HEK293 (cell line): ENCODE measurements at regions not wholly inside any gene's neighbourhood (a gene's known extent, or its start where the extent isn't known, plus 50 kb on each side); places are given as distances from the start of the nearest gene placed in this dataset.

Source experiments
- CTCF ChIA-PET: fragments of 350-600 bp; formaldehyde crosslinking; extraction: SDS; loops from one replicate; lab custom pipeline; 2021; ENCODE audit warnings: antibody characterized with exemption; lab: Yijun Ruan, JAX
- POLR2A ChIA-PET: fragments of 300-600 bp; formaldehyde crosslinking; extraction: SDS; loops from one replicate; lab custom pipeline; 2020; ENCODE audit warnings: antibody characterized with exemption, inconsistent platforms; lab: Yijun Ruan, JAX
- H3K27ac ChIP-seq: fragments of 200-500 bp; sonication (Bioruptor generic); 2 replicates; pipeline ENCODE4 v1.5.1; 2014; ENCODE audit warnings: low read depth, low read length, control low read depth, inconsistent platforms; ENCODE audit errors: extremely low read depth
- H3K36me3 ChIP-seq, 2 experiments: fragments of 200-500 bp in 1 of 2; sonication (Bioruptor generic) in 1 of 2; 1 replicate in 1 of 2; 2 replicates in 1 of 2; pipeline ENCODE4 v1.5.1; 2014 to 2017; ENCODE audit warnings: inconsistent platforms in 2 of 2, low read length in 2 of 2; ENCODE audit not compliant: control insufficient read depth in 2 of 2, insufficient read depth in 1 of 2
- H3K4me1 ChIP-seq: fragments of 200-500 bp; sonication (Bioruptor generic); 2 replicates; pipeline ENCODE4 v1.5.1; 2014; ENCODE audit warnings: mild to moderate bottlenecking, low read length, inconsistent platforms; ENCODE audit not compliant: control insufficient read depth, insufficient read depth
- H3K4me3 ChIP-seq: 2 replicates; pipeline ENCODE4 v1.5.1; 2011; ENCODE audit warnings: low read depth, mild to moderate bottlenecking, control low read depth, low read length, moderate library complexity
- H3K9me3 ChIP-seq: fragments of 200-500 bp; sonication (Bioruptor generic); 2 replicates; pipeline ENCODE4 v1.5.1; 2014; ENCODE audit warnings: low read depth, low read length, inconsistent platforms; ENCODE audit not compliant: control insufficient read depth, insufficient read depth
- EGR2 ChIP-seq: fragments of 450-650 bp; formaldehyde crosslinking; IDR thresholded peaks from 2 replicates; pipeline ENCODE4 v1.5.1; 2016; ENCODE audit warnings: low read depth, missing biosample characterization, missing genetic modification characterization
- GLIS2 ChIP-seq: fragments of 450-650 bp; formaldehyde crosslinking; IDR thresholded peaks from 2 replicates; pipeline ENCODE4 v1.5.1; 2016; ENCODE audit warnings: missing biosample characterization, missing genetic modification characterization
- HOXC10 ChIP-seq: sonication (generic); formaldehyde crosslinking; IDR thresholded peaks from 2 replicates; pipeline ENCODE4 v1.8.1; 2023; ENCODE audit warnings: mild to moderate bottlenecking, missing genetic modification reagents
- IKZF3 ChIP-seq: fragments of 450-650 bp; IDR thresholded peaks from 2 replicates; pipeline ENCODE4 v1.5.0; 2018; ENCODE audit warnings: missing biosample characterization, mild to moderate bottlenecking, missing genetic modification characterization, moderate library complexity
- KLF1 ChIP-seq: fragments of 450-650 bp; formaldehyde crosslinking; IDR thresholded peaks from 2 replicates; pipeline ENCODE4 v1.5.1; 2016; ENCODE audit warnings: missing biosample characterization, missing genetic modification characterization
- KLF8 ChIP-seq: fragments of 450-650 bp; formaldehyde crosslinking; IDR thresholded peaks from 2 replicates; pipeline ENCODE4 v1.5.1; 2016; ENCODE audit warnings: missing biosample characterization, missing genetic modification characterization
- OVOL3 ChIP-seq: fragments of 450-650 bp; formaldehyde crosslinking; IDR thresholded peaks from 2 replicates; pipeline ENCODE4 v1.5.1; 2016; ENCODE audit warnings: missing biosample characterization, missing genetic modification characterization
- PRDM10 ChIP-seq: fragments of 450-650 bp; formaldehyde crosslinking; IDR thresholded peaks from 2 replicates; pipeline ENCODE4 v1.5.1; 2016; ENCODE audit warnings: missing biosample characterization, missing genetic modification characterization
- SCRT2 ChIP-seq: fragments of 450-650 bp; formaldehyde crosslinking; IDR thresholded peaks from 2 replicates; pipeline ENCODE4 v1.5.1; 2016; ENCODE audit warnings: missing biosample characterization, missing genetic modification characterization
- TCF7L2 ChIP-seq: IDR thresholded peaks from 2 replicates; pipeline ENCODE4 v1.6.1; 2011; ENCODE audit warnings: low read depth, mild to moderate bottlenecking, inconsistent platforms, low read length, moderate library complexity, borderline replicate concordance
- TRIM28 ChIP-seq: IDR thresholded peaks from 2 replicates; pipeline ENCODE4 v1.6.1; 2011; ENCODE audit warnings: low read length, control low read depth, borderline replicate concordance
- ZBTB17 ChIP-seq: fragments of 450-650 bp; formaldehyde crosslinking; IDR thresholded peaks from 2 replicates; pipeline ENCODE4 v1.5.1; 2016; ENCODE audit warnings: missing biosample characterization, missing genetic modification characterization
- ZBTB48 ChIP-seq: fragments of 450-650 bp; formaldehyde crosslinking; IDR thresholded peaks from 2 replicates; pipeline ENCODE4 v1.5.1; 2016; ENCODE audit warnings: missing biosample characterization, missing genetic modification characterization
- ZIC2 ChIP-seq: fragments of 450-650 bp; formaldehyde crosslinking; IDR thresholded peaks from 2 replicates; pipeline ENCODE4 v1.5.1; 2016; ENCODE audit warnings: missing biosample characterization, missing genetic modification characterization
- ZNF10 ChIP-seq: fragments of 450-650 bp; formaldehyde crosslinking; IDR thresholded peaks from 2 replicates; pipeline ENCODE4 v1.5.1; 2017; ENCODE audit warnings: missing biosample characterization, missing genetic modification characterization
- ZNF133 ChIP-seq: fragments of 450-650 bp; formaldehyde crosslinking; IDR thresholded peaks from 2 replicates; pipeline ENCODE4 v1.5.1; 2016; ENCODE audit warnings: missing biosample characterization, missing genetic modification characterization
- ZNF155 ChIP-seq: fragments of 450-650 bp; formaldehyde crosslinking; IDR thresholded peaks from 2 replicates; pipeline ENCODE4 v1.5.1; 2016; ENCODE audit warnings: missing biosample characterization, missing genetic modification characterization
- ZNF169 ChIP-seq: fragments of 450-650 bp; formaldehyde crosslinking; IDR thresholded peaks from 2 replicates; pipeline ENCODE4 v1.5.1; 2016; ENCODE audit warnings: missing biosample characterization, missing genetic modification characterization
- ZNF174 ChIP-seq: fragments of 450-650 bp; formaldehyde crosslinking; IDR thresholded peaks from 2 replicates; pipeline ENCODE4 v1.5.0; 2017; ENCODE audit warnings: missing biosample characterization, mild to moderate bottlenecking, missing genetic modification characterization
- ZNF248 ChIP-seq: fragments of 450-650 bp; formaldehyde crosslinking; IDR thresholded peaks from 2 replicates; pipeline ENCODE4 v1.5.1; 2017; ENCODE audit warnings: missing biosample characterization, missing genetic modification characterization
- ZNF311 ChIP-seq: fragments of 450-650 bp; formaldehyde crosslinking; IDR thresholded peaks from 2 replicates; pipeline ENCODE4 v1.5.1; 2017; ENCODE audit warnings: missing biosample characterization, missing genetic modification characterization, borderline replicate concordance
- ZNF416 ChIP-seq: fragments of 450-650 bp; formaldehyde crosslinking; IDR thresholded peaks from 2 replicates; pipeline ENCODE4 v1.5.1; 2016; ENCODE audit warnings: missing biosample characterization, missing genetic modification characterization
- ZNF514 ChIP-seq: fragments of 450-650 bp; formaldehyde crosslinking; IDR thresholded peaks from 2 replicates; pipeline ENCODE4 v1.5.1; 2016; ENCODE audit warnings: missing biosample characterization, missing genetic modification characterization
- ZNF529 ChIP-seq: fragments of 450-650 bp; formaldehyde crosslinking; IDR thresholded peaks from 2 replicates; pipeline ENCODE4 v1.5.1; 2017; ENCODE audit warnings: missing genetic modification characterization, missing biosample characterization; ENCODE audit not compliant: insufficient replicate concordance
- ZNF645 ChIP-seq: fragments of 450-650 bp; formaldehyde crosslinking; IDR thresholded peaks from 2 replicates; pipeline ENCODE4; 2016; ENCODE audit warnings: missing biosample characterization, missing genetic modification characterization
- ZNF677 ChIP-seq: fragments of 450-650 bp; IDR thresholded peaks from 2 replicates; pipeline ENCODE4 v1.5.0; 2018; ENCODE audit warnings: missing biosample characterization, mild to moderate bottlenecking, missing genetic modification characterization, moderate library complexity
- ZNF704 ChIP-seq: fragments of 450-650 bp; formaldehyde crosslinking; IDR thresholded peaks from 2 replicates; pipeline ENCODE4 v1.5.1; 2016; ENCODE audit warnings: missing biosample characterization, missing genetic modification characterization
- ZNF776 ChIP-seq: fragments of 450-650 bp; formaldehyde crosslinking; IDR thresholded peaks from 2 replicates; pipeline ENCODE4 v1.5.0; 2017; ENCODE audit warnings: missing biosample characterization, missing genetic modification characterization, borderline replicate concordance
- ZNF837 ChIP-seq: fragments of 450-650 bp; formaldehyde crosslinking; IDR thresholded peaks from 2 replicates; pipeline ENCODE4 v1.5.1; 2016; ENCODE audit warnings: missing biosample characterization, missing genetic modification characterization
- ZSCAN18 ChIP-seq: fragments of 450-650 bp; formaldehyde crosslinking; IDR thresholded peaks from 2 replicates; pipeline ENCODE4 v1.5.1; 2016; ENCODE audit warnings: missing biosample characterization, missing genetic modification characterization

- no peaks in the 10 kb centered on the region; the same call in 1 of the 2 replicates for H3K9me3 ChIP-seq
- no peak overlapping the region for H3K27ac ChIP-seq
- peaks cover 24% of the 10 kb centered on the region for H3K4me1 ChIP-seq
- TF ChIP-seq ZNF311 (tag by site-specific recombination) (no peak), EGR2 (no peak), SCRT2 (tag by site-specific recombination) (no peak), ZIC2 (tag by site-specific recombination) (no peak), PRDM10 (no peak), ZNF529 (tag by site-specific recombination) (no peak), ZBTB17 (no peak), ZNF704 (tag by site-specific recombination) (no peak), ZNF169 (no peak), ZNF155 (tag by site-specific recombination) (no peak), ZNF416 (no peak), KLF8 (tag by site-specific recombination) (no peak), HOXC10 (CRISPR knock-in tag) (no peak), KLF1 (tag by site-specific recombination) (no peak), IKZF3 (no peak), ZNF677 (tag by site-specific recombination) (no peak), TCF7L2 (no peak), ZNF645 (tag by site-specific recombination) (no peak), ZNF174 (tag by site-specific recombination) (no peak)
- ChIA-PET CTCF (interaction anchor here (0.7 kb wide), 1 partner anchor 27 kb away, joined by 3 read pairs; no protein-coding TSS in a partner anchor), POLR2A (no interaction called here)
- no peaks in the 10 kb centered on the region; a peak in 1 of 3 replicates for H3K36me3 ChIP-seq
- no peak overlapping the region for H3K4me3 ChIP-seq
Observed at GRCh38 chr5:17360879-17361278, 137.2 kb upstream of the TAF11L2 start.

GRCh38 chr5:17361331-17361730 lies 136.7 kb upstream of the TAF11L2 start:
- ChIA-PET POLR2A (no interaction called here), CTCF (interaction anchor here (0.6 to 0.7 kb wide), 2 partner anchors 27 to 94 kb away, joined by 3 read pairs; no protein-coding TSS in a partner anchor)
- Histone ChIP-seq H3K9me3 (no peaks in the 10 kb centered on the region; the same call in 1 of the 2 replicates), H3K36me3 (no peaks in the 10 kb centered on the region; a peak in 1 of 3 replicates), H3K27ac (no peak overlapping the region), H3K4me3 (no peak overlapping the region), H3K4me1 (peaks cover 26% of the 10 kb centered on the region)
- TF ChIP-seq OVOL3 (tag by site-specific recombination), result no peak
- TF ChIP-seq ZNF248, result no peak
- no peak for TF ChIP-seq ZNF645 (tag by site-specific recombination)
- TF ChIP-seq GLIS2 (tag by site-specific recombination), result no peak
- no peak for TF ChIP-seq TRIM28
- no peak for TF ChIP-seq ZSCAN18 (tag by site-specific recombination)
- no peak for TF ChIP-seq ZNF837 (tag by site-specific recombination)
- no peak for TF ChIP-seq ZNF776 (tag by site-specific recombination)
- no peak for TF ChIP-seq ZNF133 (tag by site-specific recombination)
- no peak for TF ChIP-seq ZNF514 (tag by site-specific recombination)
- no peak for TF ChIP-seq ZNF10 (tag by site-specific recombination)
- no peak for TF ChIP-seq ZBTB48 (tag by site-specific recombination)
